WTC11 (cell line): ENCODE measurements at regions not wholly inside any gene's neighbourhood (a gene's known extent, or its start where the extent isn't known, plus 50 kb on each side); places are given as distances from the start of the nearest gene placed in this dataset.

ENCODE experiments used
- ATAC-seq: fragments of 200-7000 bp; cut with Tn5 transposase; 2 replicates; pipeline ENCODE4 v1.10.0; 2021; ENCODE audit warnings: mild to moderate bottlenecking, moderate library complexity
- CTCF ChIA-PET: fragments of 300-600 bp; sonication (Branson Sonifier 250); formaldehyde crosslinking; loops from one replicate; lab custom pipeline; 2021; ENCODE audit warnings: antibody characterized with exemption; lab: Charles Lee
- POLR2A ChIA-PET: fragments of 350-600 bp; sonication (Branson Sonifier 250); formaldehyde crosslinking; loops from one replicate; lab custom pipeline; 2021; ENCODE audit warnings: antibody characterized with exemption; lab: Charles Lee
- DNase-seq: peaks from one replicate; pipeline ENCODE4 v3.0.0; 2021; ENCODE audit warnings: low spot score
- H3K27ac Mint-ChIP-seq: 2 replicates; pipeline ENCODE4 v1.8.0; 2021; ENCODE audit warnings: mixed read lengths
- H3K27me3 Mint-ChIP-seq: 2 replicates; pipeline ENCODE4 v1.8.0; 2021; ENCODE audit warnings: low read depth, mild to moderate bottlenecking, moderate library complexity, mixed read lengths
- H3K36me3 Mint-ChIP-seq: 2 replicates; pipeline ENCODE4 v1.8.0; 2021; ENCODE audit warnings: mixed read lengths
- H3K4me1 Mint-ChIP-seq: 2 replicates; pipeline ENCODE4 v1.8.0; 2022; ENCODE audit warnings: mixed read lengths
- H3K4me3 Mint-ChIP-seq: 2 replicates; pipeline ENCODE4 v1.8.0; 2021; ENCODE audit warnings: mild to moderate bottlenecking, moderate library complexity, mixed read lengths
- H3K9me3 Mint-ChIP-seq: 2 replicates; pipeline ENCODE4 v1.8.0; 2021; ENCODE audit warnings: mixed read lengths
- AFF4 ChIP-seq: sonication (generic); formaldehyde crosslinking; IDR thresholded peaks from 2 replicates; pipeline ENCODE4 v1.8.1; 2023; ENCODE audit warnings: mild to moderate bottlenecking, missing genetic modification reagents, borderline replicate concordance
- E2F4 ChIP-seq: sonication (generic); formaldehyde crosslinking; IDR thresholded peaks from 2 replicates; pipeline ENCODE4 v1.8.1; 2022; ENCODE audit warnings: low read depth, mild to moderate bottlenecking, moderate library complexity, missing genetic modification reagents, borderline replicate concordance
- E2F5 ChIP-seq: sonication (generic); formaldehyde crosslinking; IDR thresholded peaks from 2 replicates; pipeline ENCODE4 v1.8.1; 2022; ENCODE audit warnings: mild to moderate bottlenecking, moderate library complexity, missing genetic modification reagents
- EMX1 ChIP-seq: fragments of 250-450 bp; sonication (Bioruptor Pico); IDR thresholded peaks from 2 replicates; pipeline ENCODE4 v1.8.0; 2021; ENCODE audit warnings: mild to moderate bottlenecking
- ERG ChIP-seq: fragments of 250-450 bp; sonication (Bioruptor Pico); IDR thresholded peaks from 2 replicates; pipeline ENCODE4 v1.8.0; 2021; ENCODE audit warnings: mild to moderate bottlenecking
- FOXJ3 ChIP-seq: sonication (generic); formaldehyde crosslinking; IDR thresholded peaks from 2 replicates; pipeline ENCODE4 v1.9.0; 2021; ENCODE audit warnings: missing genetic modification reagents, mild to moderate bottlenecking, borderline replicate concordance
- FOXP1 ChIP-seq: sonication (generic); formaldehyde crosslinking; IDR thresholded peaks from 2 replicates; pipeline ENCODE4 v1.8.0; 2022; ENCODE audit warnings: missing genetic modification reagents, mild to moderate bottlenecking, moderate library complexity, borderline replicate concordance
- JUN ChIP-seq: sonication (generic); formaldehyde crosslinking; IDR thresholded peaks from 2 replicates; pipeline ENCODE4 v1.8.0; 2023; ENCODE audit warnings: mild to moderate bottlenecking, missing genetic modification reagents
- RELA ChIP-seq: sonication (generic); formaldehyde crosslinking; IDR thresholded peaks from 2 replicates; pipeline ENCODE4 v1.8.1; 2022; ENCODE audit warnings: missing genetic modification reagents, mild to moderate bottlenecking, borderline replicate concordance
- ZBTB43 ChIP-seq: sonication (generic); formaldehyde crosslinking; IDR thresholded peaks from 2 replicates; pipeline ENCODE4 v1.8.1; 2023; ENCODE audit warnings: mild to moderate bottlenecking, missing genetic modification reagents
- ZMAT4 ChIP-seq: fragments of 250-450 bp; sonication (Bioruptor Pico); IDR thresholded peaks from 2 replicates; pipeline ENCODE4 v1.9.0; 2021; ENCODE audit warnings: mild to moderate bottlenecking
- ZNF121 ChIP-seq: sonication (generic); formaldehyde crosslinking; IDR thresholded peaks from 2 replicates; pipeline ENCODE4 v1.8.0; 2023; ENCODE audit warnings: missing genetic modification reagents
- ZNF671 ChIP-seq: fragments of 250-450 bp; sonication (Bioruptor Pico); IDR thresholded peaks from 2 replicates; pipeline ENCODE4 v1.8.0; 2021; ENCODE audit warnings: mild to moderate bottlenecking
- ZSCAN18 ChIP-seq: fragments of 250-450 bp; sonication (Bioruptor Pico); IDR thresholded peaks from 2 replicates; pipeline ENCODE4 v2.1.2; 2022; ENCODE audit warnings: mild to moderate bottlenecking, moderate library complexity

GRCh38 chr11:79918846-79919245 is 478.0 kb upstream of the TENM4 start (continued):
- no peak for TF ChIP-seq AFF4 (CRISPR knock-in tag)
- no peak for TF ChIP-seq ZBTB43 (CRISPR knock-in tag)
- no peak for TF ChIP-seq EMX1 (CRISPR knock-in tag)
- TF ChIP-seq ZMAT4 (CRISPR knock-in tag): no peak
- no peak for TF ChIP-seq ZNF671 (CRISPR knock-in tag)
- no peak for TF ChIP-seq FOXJ3 (CRISPR knock-in tag)
- no peak for TF ChIP-seq ZNF121 (CRISPR knock-in tag)
- TF ChIP-seq ZSCAN18 (CRISPR knock-in tag): no peak
- no peak for TF ChIP-seq RELA (CRISPR knock-in tag)
- TF ChIP-seq ERG (CRISPR knock-in tag): no peak

- H3K36me3 Mint-ChIP-seq: no peaks in the 10 kb centered on the region
- peaks cover 4% of the 10 kb centered on the region; the same call in 1 of the 2 replicates for H3K27me3 Mint-ChIP-seq
- no peak overlapping the region for H3K4me3 Mint-ChIP-seq
- no peak overlapping the region for H3K27ac Mint-ChIP-seq
- peaks cover 22% of the 10 kb centered on the region for H3K4me1 Mint-ChIP-seq
- TF ChIP-seq E2F4 (CRISPR knock-in tag) (no peak), JUN (no peak), FOXP1 (CRISPR knock-in tag) (no peak), E2F5 (CRISPR knock-in tag) (no peak)
- H3K9me3 Mint-ChIP-seq: peaks cover 11% of the 10 kb centered on the region
- CTCF ChIA-PET: interaction anchor here (1.4 kb wide), 1 partner anchor 144 kb away, joined by 4 read pairs; no protein-coding TSS in a partner anchor
- POLR2A ChIA-PET: no interaction called here
- ATAC-seq (no peak), DNase-seq (no peak)
These were observed 465.3 kb upstream of the TENM4 start for GRCh38 chr11:79906164-79906563.
